ENCODE measurements at regions not wholly inside any gene's neighbourhood (a gene's known extent, or its start where the extent isn't known, plus 50 kb on each side); places are given as distances from the start of the nearest gene placed in this dataset.

GRCh38 chr17:65436871-65437270 is 124.6 kb downstream of the AXIN2 start:
- no peak for DNase-seq (ENCODE audit: insufficient read length, low spot score, missing footprints)
- H3K27ac ChIP-seq (ENCODE audit: low read depth, low read length) = no peak overlapping the region
- no peaks in the 10 kb centered on the region for H3K4me1 ChIP-seq (ENCODE audit: insufficient read depth, low read length)
- peaks cover 32% of the 10 kb centered on the region for H3K27me3 ChIP-seq (ENCODE audit: insufficient read depth, low read length)
- H3K4me3 ChIP-seq (ENCODE audit: insufficient read depth, low read length) = no peak overlapping the region
- H2AFZ ChIP-seq (ENCODE audit: low read length) = no peak overlapping the region
- TF ChIP-seq CTCF (IDR thresholded peaks at IDR 0.05; ENCODE audit: extremely low read depth, low read depth, low read length) = no peak
- no peaks in the 10 kb centered on the region for H4K20me1 ChIP-seq (ENCODE audit: insufficient read depth, low read length)
- no peak overlapping the region for H3K4me2 ChIP-seq (ENCODE audit: insufficient read depth, low read length)
- H3K36me3 ChIP-seq (ENCODE audit: insufficient read depth, low read length) = no peaks in the 10 kb centered on the region
- H3K9me3 ChIP-seq (ENCODE audit: low read depth, low read length) = no peaks in the 10 kb centered on the region
- no peaks in the 10 kb centered on the region for H3K79me2 ChIP-seq (ENCODE audit: insufficient read depth, low read length)

GRCh38 chr17:65434878-65435277 is 126.6 kb downstream of the AXIN2 start:
- Histone ChIP-seq H3K4me3 (ENCODE audit: insufficient read depth, low read length) (no peak overlapping the region), H3K9me3 (ENCODE audit: low read depth, low read length) (no peaks in the 10 kb centered on the region), H4K20me1 (ENCODE audit: insufficient read depth, low read length) (no peaks in the 10 kb centered on the region), H3K27me3 (ENCODE audit: insufficient read depth, low read length) (peaks cover 27% of the 10 kb centered on the region), H3K79me2 (ENCODE audit: insufficient read depth, low read length) (no peaks in the 10 kb centered on the region), H2AFZ (ENCODE audit: low read length) (no peak overlapping the region), H3K27ac (ENCODE audit: low read depth, low read length) (no peak overlapping the region), H3K36me3 (ENCODE audit: insufficient read depth, low read length) (no peaks in the 10 kb centered on the region), H3K4me1 (ENCODE audit: insufficient read depth, low read length) (no peaks in the 10 kb centered on the region), H3K4me2 (ENCODE audit: insufficient read depth, low read length) (no peak overlapping the region)
- DNase-seq (ENCODE audit: insufficient read length, low spot score, missing footprints) = peak; percentile 21
- no peak for TF ChIP-seq CTCF (IDR thresholded peaks at IDR 0.05; ENCODE audit: extremely low read depth, low read depth, low read length)

- Histone ChIP-seq H3K27ac (ENCODE audit: low read depth, low read length) (no peak overlapping the region), H3K9me3 (ENCODE audit: low read depth, low read length) (no peaks in the 10 kb centered on the region), H2AFZ (ENCODE audit: low read length) (no peak overlapping the region), H3K4me1 (ENCODE audit: insufficient read depth, low read length) (no peaks in the 10 kb centered on the region), H4K20me1 (ENCODE audit: insufficient read depth, low read length) (no peaks in the 10 kb centered on the region), H3K27me3 (ENCODE audit: insufficient read depth, low read length) (peaks cover 31% of the 10 kb centered on the region), H3K4me2 (ENCODE audit: insufficient read depth, low read length) (no peak overlapping the region), H3K36me3 (ENCODE audit: insufficient read depth, low read length) (no peaks in the 10 kb centered on the region), H3K4me3 (ENCODE audit: insufficient read depth, low read length) (no peak overlapping the region), H3K79me2 (ENCODE audit: insufficient read depth, low read length) (no peaks in the 10 kb centered on the region)
- no peak for TF ChIP-seq CTCF (IDR thresholded peaks at IDR 0.05; ENCODE audit: extremely low read depth, low read depth, low read length)
- no peak for DNase-seq (ENCODE audit: insufficient read length, low spot score, missing footprints)
Observed at GRCh38 chr17:65434251-65434650, 127.2 kb downstream of the AXIN2 start.

GRCh38 chr17:65433592-65433991 is 127.9 kb downstream of the AXIN2 start:
- peaks cover 28% of the 10 kb centered on the region for H3K27me3 ChIP-seq (ENCODE audit: insufficient read depth, low read length)
- H4K20me1 ChIP-seq (ENCODE audit: insufficient read depth, low read length) = no peaks in the 10 kb centered on the region
- H3K4me1 ChIP-seq (ENCODE audit: insufficient read depth, low read length) = no peaks in the 10 kb centered on the region
- no peaks in the 10 kb centered on the region for H3K79me2 ChIP-seq (ENCODE audit: insufficient read depth, low read length)
- no peaks in the 10 kb centered on the region for H3K36me3 ChIP-seq (ENCODE audit: insufficient read depth, low read length)
- H3K9me3 ChIP-seq (ENCODE audit: low read depth, low read length) = no peaks in the 10 kb centered on the region
- no peak overlapping the region for H3K4me3 ChIP-seq (ENCODE audit: insufficient read depth, low read length)
- no peak for TF ChIP-seq CTCF (IDR thresholded peaks at IDR 0.05; ENCODE audit: extremely low read depth, low read depth, low read length)
- H3K4me2 ChIP-seq (ENCODE audit: insufficient read depth, low read length) = no peak overlapping the region
- H2AFZ ChIP-seq (ENCODE audit: low read length) = no peak overlapping the region
- peak; percentile 44 for DNase-seq (ENCODE audit: insufficient read length, low spot score, missing footprints)
- H3K27ac ChIP-seq (ENCODE audit: low read depth, low read length) = no peak overlapping the region
